ENCODE measurements at regions not wholly inside any gene's neighbourhood (a gene's known extent, or its start where the extent isn't known, plus 50 kb on each side); places are given as distances from the start of the nearest gene placed in this dataset.

GRCh38 chr3:170745211-170745718 lies 124.7 kb downstream of the RPL22L1 start:
- CTCF ChIA-PET (ENCODE audit: low intra/inter-chr PET ratio) = no interaction called here
- Histone ChIP-seq H3K9me3 (replicated peaks; ENCODE audit: control insufficient read depth, insufficient read depth, low read depth, low read length) (no peaks in the 10 kb centered on the region), H2AFZ (ENCODE audit: low read depth, low read length) (0 out of 2 replicates have a peak overlapping the region, but pooled peaks have one; percentile 4)
- peak; percentile 53 for TF ChIP-seq FOSL1 (tag; conservative IDR thresholded peaks at IDR 0.05)
- peak; percentile 52 for TF ChIP-seq MEIS2 (IDR thresholded peaks at IDR 0.05; ENCODE audit: partially characterized antibody)
- peak; percentile 16; the same call in 1 of the 2 replicates for TF ChIP-seq PKNOX1 (IDR thresholded peaks at IDR 0.05)
- TF ChIP-seq, protein P1, sequence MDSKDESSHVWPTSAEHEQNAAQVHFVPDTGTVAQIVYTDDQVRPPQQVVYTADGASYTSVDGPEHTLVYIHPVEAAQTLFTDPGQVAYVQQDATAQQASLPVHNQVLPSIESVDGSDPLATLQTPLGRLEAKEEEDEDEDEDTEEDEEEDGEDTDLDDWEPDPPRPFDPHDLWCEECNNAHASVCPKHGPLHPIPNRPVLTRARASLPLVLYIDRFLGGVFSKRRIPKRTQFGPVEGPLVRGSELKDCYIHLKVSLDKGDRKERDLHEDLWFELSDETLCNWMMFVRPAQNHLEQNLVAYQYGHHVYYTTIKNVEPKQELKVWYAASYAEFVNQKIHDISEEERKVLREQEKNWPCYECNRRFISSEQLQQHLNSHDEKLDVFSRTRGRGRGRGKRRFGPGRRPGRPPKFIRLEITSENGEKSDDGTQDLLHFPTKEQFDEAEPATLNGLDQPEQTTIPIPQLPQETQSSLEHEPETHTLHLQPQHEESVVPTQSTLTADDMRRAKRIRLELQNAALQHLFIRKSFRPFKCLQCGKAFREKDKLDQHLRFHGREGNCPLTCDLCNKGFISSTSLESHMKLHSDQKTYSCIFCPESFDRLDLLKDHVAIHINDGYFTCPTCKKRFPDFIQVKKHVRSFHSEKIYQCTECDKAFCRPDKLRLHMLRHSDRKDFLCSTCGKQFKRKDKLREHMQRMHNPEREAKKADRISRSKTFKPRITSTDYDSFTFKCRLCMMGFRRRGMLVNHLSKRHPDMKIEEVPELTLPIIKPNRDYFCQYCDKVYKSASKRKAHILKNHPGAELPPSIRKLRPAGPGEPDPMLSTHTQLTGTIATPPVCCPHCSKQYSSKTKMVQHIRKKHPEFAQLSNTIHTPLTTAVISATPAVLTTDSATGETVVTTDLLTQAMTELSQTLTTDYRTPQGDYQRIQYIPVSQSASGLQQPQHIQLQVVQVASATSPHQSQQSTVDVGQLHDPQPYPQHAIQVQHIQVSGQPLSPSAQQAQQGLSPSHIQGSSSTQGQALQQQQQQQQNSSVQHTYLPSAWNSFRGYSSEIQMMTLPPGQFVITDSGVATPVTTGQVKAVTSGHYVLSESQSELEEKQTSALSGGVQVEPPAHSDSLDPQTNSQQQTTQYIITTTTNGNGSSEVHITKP (IDR thresholded peaks at IDR 0.05; ENCODE audit: partially characterized antibody) = no peak
- TF ChIP-seq, protein P2, sequence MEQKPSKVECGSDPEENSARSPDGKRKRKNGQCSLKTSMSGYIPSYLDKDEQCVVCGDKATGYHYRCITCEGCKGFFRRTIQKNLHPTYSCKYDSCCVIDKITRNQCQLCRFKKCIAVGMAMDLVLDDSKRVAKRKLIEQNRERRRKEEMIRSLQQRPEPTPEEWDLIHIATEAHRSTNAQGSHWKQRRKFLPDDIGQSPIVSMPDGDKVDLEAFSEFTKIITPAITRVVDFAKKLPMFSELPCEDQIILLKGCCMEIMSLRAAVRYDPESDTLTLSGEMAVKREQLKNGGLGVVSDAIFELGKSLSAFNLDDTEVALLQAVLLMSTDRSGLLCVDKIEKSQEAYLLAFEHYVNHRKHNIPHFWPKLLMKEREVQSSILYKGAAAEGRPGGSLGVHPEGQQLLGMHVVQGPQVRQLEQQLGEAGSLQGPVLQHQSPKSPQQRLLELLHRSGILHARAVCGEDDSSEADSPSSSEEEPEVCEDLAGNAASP (IDR thresholded peaks at IDR 0.05) = no peak
- TF ChIP-seq TEAD2 (tag; IDR thresholded peaks at IDR 0.05) = peak; percentile 58; the same call in 1 of the 2 replicates
- TF ChIP-seq ZNF780A (CRISPR knock-in tag; IDR thresholded peaks at IDR 0.05) = no peak
- TF ChIP-seq ARID1B (IDR thresholded peaks at IDR 0.05) = 0 out of 2 replicates have a peak, but pooled peaks have one; percentile 22
- no peak for TF ChIP-seq MCM3 (IDR thresholded peaks at IDR 0.05)
- TF ChIP-seq NFE2 (IDR thresholded peaks at IDR 0.05; ENCODE audit: low read depth) = peak; percentile 7; the same call in 1 of the 2 replicates
- TF ChIP-seq, protein P3, sequence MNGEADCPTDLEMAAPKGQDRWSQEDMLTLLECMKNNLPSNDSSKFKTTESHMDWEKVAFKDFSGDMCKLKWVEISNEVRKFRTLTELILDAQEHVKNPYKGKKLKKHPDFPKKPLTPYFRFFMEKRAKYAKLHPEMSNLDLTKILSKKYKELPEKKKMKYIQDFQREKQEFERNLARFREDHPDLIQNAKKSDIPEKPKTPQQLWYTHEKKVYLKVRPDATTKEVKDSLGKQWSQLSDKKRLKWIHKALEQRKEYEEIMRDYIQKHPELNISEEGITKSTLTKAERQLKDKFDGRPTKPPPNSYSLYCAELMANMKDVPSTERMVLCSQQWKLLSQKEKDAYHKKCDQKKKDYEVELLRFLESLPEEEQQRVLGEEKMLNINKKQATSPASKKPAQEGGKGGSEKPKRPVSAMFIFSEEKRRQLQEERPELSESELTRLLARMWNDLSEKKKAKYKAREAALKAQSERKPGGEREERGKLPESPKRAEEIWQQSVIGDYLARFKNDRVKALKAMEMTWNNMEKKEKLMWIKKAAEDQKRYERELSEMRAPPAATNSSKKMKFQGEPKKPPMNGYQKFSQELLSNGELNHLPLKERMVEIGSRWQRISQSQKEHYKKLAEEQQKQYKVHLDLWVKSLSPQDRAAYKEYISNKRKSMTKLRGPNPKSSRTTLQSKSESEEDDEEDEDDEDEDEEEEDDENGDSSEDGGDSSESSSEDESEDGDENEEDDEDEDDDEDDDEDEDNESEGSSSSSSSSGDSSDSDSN (IDR thresholded peaks at IDR 0.05; ENCODE audit: borderline replicate concordance in 1 of 2, low read depth in 2 of 2, low read length in 2 of 2) = no peak
- TF ChIP-seq EHMT2 (IDR thresholded peaks at IDR 0.05) = 0 out of 2 replicates have a peak, but pooled peaks have one; percentile 15
- TF ChIP-seq SOX6 (IDR thresholded peaks at IDR 0.05) = no peak

More at GRCh38 chr3:170745211-170745718, 124.7 kb downstream of the RPL22L1 start:
- DNase-seq (ENCODE audit: extremely low read depth in 1 of 4, low spot score in 3 of 4) (no peak), ATAC-seq (no peak), FAIRE-seq (peak; percentile 15)
- POLR2A ChIA-PET = no interaction called here
- intact Hi-C loops (cut with micrococcal nuclease) (no loop called here), in situ Hi-C loops (cut with MboI) (no loop called here)
- Histone ChIP-seq H3K4me3 (no peak overlapping the region), H3K9ac (ENCODE audit: insufficient read depth in 1 of 2, low read depth in 2 of 2, low read length in 2 of 2) (no peak overlapping the region), H3K27me3 (ENCODE audit: control insufficient read depth in 2 of 2, insufficient read depth in 2 of 2, low read length in 2 of 2) (no peaks in the 10 kb centered on the region), H3K4me1 (replicated peaks in 1 of 2; ENCODE audit: control insufficient read depth in 2 of 2, insufficient read depth in 2 of 2, low read length in 2 of 2) (peaks cover 0 to 27% of the 10 kb centered on the region in 2 experiments; a peak in 3 of 5 replicates), H3K27ac (ENCODE audit: extremely low read depth, low read depth, low read length) (0 out of 3 replicates have a peak overlapping the region, but pooled peaks have one; percentile 12), H3K36me3 (ENCODE audit: control insufficient read depth, insufficient read depth, low read length) (no peaks in the 10 kb centered on the region), H3K4me2 (ENCODE audit: insufficient read depth, low read length) (no peak overlapping the region), H3K79me2 (ENCODE audit: control insufficient read depth, insufficient read depth, low read length) (no peaks in the 10 kb centered on the region), H3K9me1 (ENCODE audit: control insufficient read depth, insufficient read depth, low read length) (no peaks in the 10 kb centered on the region), H4K20me1 (replicated peaks; ENCODE audit: control insufficient read depth, insufficient read depth, low read length) (no peaks in the 10 kb centered on the region)
- no TSS peak for BruUV-seq (replicated peaks)

Data from K562 (cell line).